T-helper 1 cell treated with Interleukin-12 subunit alpha and Interleukin-12 subunit beta and Interleukin-4 antibody, amounts not matched to agents 30 ng/mL and 1 ng/mL, for 36 hours (primary cell): ENCODE measurements at regions not wholly inside any gene's neighbourhood (a gene's known extent, or its start where the extent isn't known, plus 50 kb on each side); places are given as distances from the start of the nearest gene placed in this dataset.

Experiments used
- intact Hi-C: fragments of 100-400 bp; cut with micrococcal nuclease; formaldehyde crosslinking; loops from one replicate; pipeline ENCODE4 v1.15.1; 2024

- intact Hi-C loops, result no loop called here
These were observed 53.2 kb upstream of the TFEC start for GRCh38 chr7:116083796-116084195.

- intact Hi-C loops, result no loop called here
These were observed 56.0 kb upstream of the TFEC start for GRCh38 chr7:116086547-116087045.

- intact Hi-C loops, result no loop called here
These were observed 56.7 kb upstream of the TFEC start for GRCh38 chr7:116087291-116087690.

- intact Hi-C loops, result no loop called here
These were observed 57.4 kb upstream of the TFEC start for GRCh38 chr7:116087984-116088383.

GRCh38 chr7:116089293-116089692, 58.7 kb upstream of the TFEC start:
- intact Hi-C loops, result no loop called here

- intact Hi-C loops, result no loop called here
These were observed 63.1 kb upstream of the TFEC start for GRCh38 chr7:116093516-116094301.

- intact Hi-C loops, result no loop called here
These were observed 64.8 kb upstream of the TFEC start for GRCh38 chr7:116095396-116095795.

- intact Hi-C loops, result no loop called here
These were observed 66.9 kb upstream of the TFEC start for GRCh38 chr7:116097365-116098009.

- intact Hi-C loops, result no loop called here
These were observed 67.6 kb upstream of the TFEC start for GRCh38 chr7:116098175-116098574.

- intact Hi-C loops, result no loop called here
These were observed 70.1 kb upstream of the TFEC start for GRCh38 chr7:116100626-116101025.

- intact Hi-C loops, result no loop called here
These were observed 71.1 kb upstream of the TFEC start for GRCh38 chr7:116101704-116102103.

- intact Hi-C loops, result no loop called here
These were observed 80.9 kb upstream of the TFEC start for GRCh38 chr7:116111475-116111874.

- intact Hi-C loops, result no loop called here
These were observed 82.7 kb upstream of the TFEC start for GRCh38 chr7:116113310-116113709.

- intact Hi-C loops, result loop anchor here (10.0 kb wide), 1 partner anchor 1256 kb away; no protein-coding TSS in a partner anchor
These were observed 89.5 kb upstream of the TES start for GRCh38 chr7:116120839-116121238.

GRCh38 chr7:116122972-116123595, 87.3 kb upstream of the TES start:
- intact Hi-C loops, result loop anchor here (10.0 kb wide), 1 partner anchor 1258 kb away; no protein-coding TSS in a partner anchor

- intact Hi-C loops, result loop anchor here (10.0 kb wide), 1 partner anchor 1263 kb away; no protein-coding TSS in a partner anchor
These were observed 82.2 kb upstream of the TES start for GRCh38 chr7:116128139-116128538.

- intact Hi-C loops, result no loop called here
These were observed 75.0 kb upstream of the TES start for GRCh38 chr7:116135306-116135705.

GRCh38 chr7:116138202-116138801, 72.0 kb upstream of the TES start:
- intact Hi-C loops, result loop anchor here (1.0 kb wide), 7 partner anchors 35 to 671 kb away; no protein-coding TSS in a partner anchor

GRCh38 chr7:116139007-116139406, 71.3 kb upstream of the TES start:
- intact Hi-C loops, result no loop called here

- intact Hi-C loops, result no loop called here
These were observed 70.5 kb upstream of the TES start for GRCh38 chr7:116139807-116140206.

GRCh38 chr7:116142374-116142773, 68.0 kb upstream of the TES start:
- intact Hi-C loops, result no loop called here

- intact Hi-C loops, result loop anchor here (1.0 kb wide), 1 partner anchor 9 kb away; no protein-coding TSS in a partner anchor
These were observed 67.5 kb upstream of the TES start for GRCh38 chr7:116142850-116143249.
